SK-N-SH treated with all-trans-retinoic acid at 6 μM for 48 hours (cell line): ENCODE measurements at regions not wholly inside any gene's neighbourhood (a gene's known extent, or its start where the extent isn't known, plus 50 kb on each side); places are given as distances from the start of the nearest gene placed in this dataset.

ENCODE experiments used
- ARNTL ChIP-seq: fragments of 450-650 bp; formaldehyde crosslinking; IDR thresholded peaks from 2 replicates; pipeline ENCODE4 v1.5.0; 2020; ENCODE audit warnings: low read depth, mild to moderate bottlenecking, moderate library complexity, borderline replicate concordance
- ESRRG ChIP-seq: fragments of 250-450 bp; sonication (Bioruptor Pico); IDR thresholded peaks from 2 replicates; pipeline ENCODE4 v1.6.1; 2021; ENCODE audit warnings: mild to moderate bottlenecking
- ISL1 ChIP-seq: fragments of 250-450 bp; sonication (Bioruptor Pico); IDR thresholded peaks from 2 replicates; pipeline ENCODE4 v2.1.2; 2022; ENCODE audit warnings: mild to moderate bottlenecking, moderate library complexity
- OSR1 ChIP-seq: fragments of 250-450 bp; sonication (Bioruptor Pico); IDR thresholded peaks from 2 replicates; pipeline ENCODE4 v1.8.0; 2022; ENCODE audit warnings: moderate library complexity, mild to moderate bottlenecking, inconsistent platforms
- SNAI2 ChIP-seq: fragments of 250-450 bp; sonication (Bioruptor Pico); IDR thresholded peaks from 2 replicates; pipeline ENCODE4 v1.5.0; 2020; ENCODE audit warnings: mild to moderate bottlenecking, moderate library complexity
- ZC3H10 ChIP-seq: fragments of 250-450 bp; sonication (Bioruptor Pico); IDR thresholded peaks from 2 replicates; pipeline ENCODE4 v1.5.1; 2021; ENCODE audit warnings: mild to moderate bottlenecking, moderate library complexity
- ZFP3 ChIP-seq: fragments of 250-450 bp; sonication (Bioruptor Pico); IDR thresholded peaks from 2 replicates; pipeline ENCODE4 v1.5.0; 2020; ENCODE audit warnings: mild to moderate bottlenecking, moderate library complexity
- ZFP30 ChIP-seq: fragments of 450-650 bp; formaldehyde crosslinking; IDR thresholded peaks from 2 replicates; pipeline ENCODE4 v1.5.0; 2022; ENCODE audit warnings: mild to moderate bottlenecking, moderate library complexity
- ZNF565 ChIP-seq: fragments of 450-650 bp; formaldehyde crosslinking; conservative IDR thresholded peaks from 2 replicates; pipeline ENCODE4 v1.5.0; 2020; ENCODE audit warnings: low read depth, mild to moderate bottlenecking, moderate library complexity
- ZNF70 ChIP-seq: fragments of 450-650 bp; formaldehyde crosslinking; IDR thresholded peaks from 2 replicates; pipeline ENCODE4 v1.5.0; 2020; ENCODE audit warnings: mild to moderate bottlenecking, moderate library complexity
- TF ChIP-seq, protein P1 (sequence below): fragments of 250-450 bp; sonication (Bioruptor Pico); IDR thresholded peaks from 2 replicates; pipeline ENCODE4 v1.5.1; 2020; ENCODE audit warnings: low read depth, mild to moderate bottlenecking, moderate library complexity

DNA sequence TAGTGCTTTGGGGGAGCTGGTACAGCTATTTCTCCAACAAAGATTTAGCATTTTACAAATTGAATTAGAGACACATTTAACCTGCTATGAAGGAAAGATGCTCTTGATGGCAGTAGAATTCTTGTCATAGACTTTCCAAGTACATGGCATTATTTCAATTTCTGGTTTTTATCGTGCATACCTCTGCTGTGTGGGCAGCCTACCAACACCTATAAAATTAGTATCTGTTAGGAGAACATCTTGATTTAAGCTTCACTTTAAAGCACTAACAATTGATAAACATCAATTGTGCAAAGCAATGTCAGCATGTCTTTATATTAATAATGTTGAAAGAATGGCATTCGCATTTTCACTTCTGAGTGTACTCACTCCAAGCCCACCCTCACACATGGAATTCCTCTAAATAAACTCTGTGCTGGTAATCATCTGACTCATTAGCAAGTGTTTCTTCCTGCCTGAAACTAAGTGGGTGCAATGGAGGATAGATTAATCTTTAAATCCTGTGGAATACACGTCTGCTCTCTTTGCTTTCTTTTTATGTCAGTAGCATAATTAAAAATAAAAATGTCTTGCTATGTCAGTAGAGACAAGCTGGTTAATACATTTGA, 279.8 kb upstream of the MAGEB18 start:
- TF ChIP-seq ZFP30 (CRISPR knock-in tag) = no peak
- no peak for TF ChIP-seq ISL1 (CRISPR knock-in tag)
- TF ChIP-seq ZNF565 (CRISPR knock-in tag) = no peak
- TF ChIP-seq ZC3H10 (CRISPR knock-in tag) = no peak
- no peak for TF ChIP-seq ESRRG (CRISPR knock-in tag)
- TF ChIP-seq, protein P1, sequence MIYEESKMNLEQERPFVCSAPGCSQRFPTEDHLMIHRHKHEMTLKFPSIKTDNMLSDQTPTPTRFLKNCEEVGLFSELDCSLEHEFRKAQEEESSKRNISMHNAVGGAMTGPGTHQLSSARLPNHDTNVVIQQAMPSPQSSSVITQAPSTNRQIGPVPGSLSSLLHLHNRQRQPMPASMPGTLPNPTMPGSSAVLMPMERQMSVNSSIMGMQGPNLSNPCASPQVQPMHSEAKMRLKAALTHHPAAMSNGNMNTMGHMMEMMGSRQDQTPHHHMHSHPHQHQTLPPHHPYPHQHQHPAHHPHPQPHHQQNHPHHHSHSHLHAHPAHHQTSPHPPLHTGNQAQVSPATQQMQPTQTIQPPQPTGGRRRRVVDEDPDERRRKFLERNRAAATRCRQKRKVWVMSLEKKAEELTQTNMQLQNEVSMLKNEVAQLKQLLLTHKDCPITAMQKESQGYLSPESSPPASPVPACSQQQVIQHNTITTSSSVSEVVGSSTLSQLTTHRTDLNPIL (CRISPR knock-in tag) = no peak
- TF ChIP-seq ARNTL (CRISPR knock-in tag) = no peak
- no peak for TF ChIP-seq SNAI2
- no peak for TF ChIP-seq ZNF70 (CRISPR knock-in tag)
- no peak for TF ChIP-seq ZFP3
- no peak for TF ChIP-seq OSR1
